Chondrocyte (in vitro differentiated cells): ENCODE measurements at regions not wholly inside any gene's neighbourhood (a gene's known extent, or its start where the extent isn't known, plus 50 kb on each side); places are given as distances from the start of the nearest gene placed in this dataset.
"Not testable (repeated sequence)": the region's sequence is repeated elsewhere in the genome, so short reads cannot be mapped to it uniquely, and the experiment has no call there.

Experiments used
- DNase-seq: peaks from one replicate; pipeline ENCODE4 v3.0.0; 2021; ENCODE audit warnings: mixed read lengths, low spot score
- H3K27ac Mint-ChIP-seq: one replicate; pipeline ENCODE4 v1.8.0; 2021; ENCODE audit warnings: mild to moderate bottlenecking, moderate library complexity, mixed read lengths; ENCODE audit not compliant: unreplicated experiment
- H3K27me3 Mint-ChIP-seq: 2 replicates; pipeline ENCODE4 v1.8.0; 2021; ENCODE audit warnings: low read depth, mixed read lengths
- H3K36me3 Mint-ChIP-seq: 2 replicates; pipeline ENCODE4 v1.8.0; 2021; ENCODE audit warnings: low read depth, mixed read lengths
- H3K4me1 Mint-ChIP-seq: 2 replicates; pipeline ENCODE4 v1.8.0; 2021; ENCODE audit warnings: low read depth, mild to moderate bottlenecking, mixed read lengths
- H3K4me3 Mint-ChIP-seq: one replicate; pipeline ENCODE4 v1.8.0; 2021; ENCODE audit warnings: mild to moderate bottlenecking, moderate library complexity, mixed read lengths; ENCODE audit not compliant: unreplicated experiment
- H3K9me3 Mint-ChIP-seq: 2 replicates; pipeline ENCODE4 v1.8.0; 2021; ENCODE audit warnings: low read depth, mixed read lengths
- TF ChIP-seq, protein P1 (sequence below): fragments of 200-600 bp; sonication (generic); IDR thresholded peaks from 2 replicates; pipeline ENCODE4 v1.5.0; 2021; ENCODE audit warnings: antibody characterized with exemption, mild to moderate bottlenecking, moderate library complexity

DNA sequence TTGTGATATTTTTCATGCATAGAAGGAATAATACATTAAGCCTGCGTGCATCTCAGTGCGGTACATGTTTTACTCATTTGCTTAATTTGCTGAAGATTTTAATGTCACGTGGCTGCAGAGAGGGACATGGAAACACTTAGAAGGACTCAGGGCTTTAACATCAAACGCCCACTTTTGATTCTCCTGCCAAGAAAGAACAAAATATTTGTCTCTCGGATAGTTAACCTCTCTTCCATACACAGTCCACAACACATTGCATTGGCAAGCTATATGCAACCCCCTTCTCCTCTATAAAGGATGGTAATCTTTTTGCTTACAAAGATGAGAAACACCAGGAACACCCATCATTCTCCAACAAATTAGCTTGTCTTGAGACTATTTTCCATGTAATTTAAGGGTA, 148.0 kb upstream of the NRP1 start:
- Mint-ChIP-seq H3K9me3 (no peaks in the 10 kb centered on the region), H3K4me1 (peaks cover 39% of the 10 kb centered on the region), H3K27me3 (no peaks in the 10 kb centered on the region), H3K36me3 (no peaks in the 10 kb centered on the region), H3K4me3 (no peak overlapping the region), H3K27ac (no peak overlapping the region)
- TF ChIP-seq, protein P1, sequence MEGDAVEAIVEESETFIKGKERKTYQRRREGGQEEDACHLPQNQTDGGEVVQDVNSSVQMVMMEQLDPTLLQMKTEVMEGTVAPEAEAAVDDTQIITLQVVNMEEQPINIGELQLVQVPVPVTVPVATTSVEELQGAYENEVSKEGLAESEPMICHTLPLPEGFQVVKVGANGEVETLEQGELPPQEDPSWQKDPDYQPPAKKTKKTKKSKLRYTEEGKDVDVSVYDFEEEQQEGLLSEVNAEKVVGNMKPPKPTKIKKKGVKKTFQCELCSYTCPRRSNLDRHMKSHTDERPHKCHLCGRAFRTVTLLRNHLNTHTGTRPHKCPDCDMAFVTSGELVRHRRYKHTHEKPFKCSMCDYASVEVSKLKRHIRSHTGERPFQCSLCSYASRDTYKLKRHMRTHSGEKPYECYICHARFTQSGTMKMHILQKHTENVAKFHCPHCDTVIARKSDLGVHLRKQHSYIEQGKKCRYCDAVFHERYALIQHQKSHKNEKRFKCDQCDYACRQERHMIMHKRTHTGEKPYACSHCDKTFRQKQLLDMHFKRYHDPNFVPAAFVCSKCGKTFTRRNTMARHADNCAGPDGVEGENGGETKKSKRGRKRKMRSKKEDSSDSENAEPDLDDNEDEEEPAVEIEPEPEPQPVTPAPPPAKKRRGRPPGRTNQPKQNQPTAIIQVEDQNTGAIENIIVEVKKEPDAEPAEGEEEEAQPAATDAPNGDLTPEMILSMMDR, result no peak
- DNase-seq, result no peak

DNA sequence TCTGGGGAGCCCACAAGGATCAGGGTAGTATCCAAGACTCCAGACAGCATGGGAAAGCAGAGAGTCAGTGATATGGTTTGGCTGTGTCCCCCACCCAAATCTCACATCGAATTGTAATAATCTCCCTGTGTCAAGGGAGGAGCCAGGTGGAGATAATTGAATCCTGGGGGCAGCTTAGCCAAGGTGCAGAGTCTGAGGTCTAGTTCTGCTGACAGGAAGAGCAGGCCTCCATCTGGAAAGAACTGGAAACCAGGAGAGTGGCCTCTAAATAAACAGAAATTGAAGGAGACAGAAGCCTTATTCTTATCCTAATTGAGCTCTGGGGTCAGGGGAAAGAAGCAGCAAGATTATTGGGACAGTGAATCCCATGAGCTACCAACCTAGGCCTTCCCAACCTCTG, 146.7 kb upstream of the NRP1 start:
- Mint-ChIP-seq H3K9me3 (no peaks in the 10 kb centered on the region), H3K27me3 (no peaks in the 10 kb centered on the region), H3K27ac (no peak overlapping the region), H3K4me1 (peaks cover 32% of the 10 kb centered on the region), H3K36me3 (no peaks in the 10 kb centered on the region), H3K4me3 (no peak overlapping the region)
- TF ChIP-seq, protein P1, result no peak
- DNase-seq, result no peak

DNA sequence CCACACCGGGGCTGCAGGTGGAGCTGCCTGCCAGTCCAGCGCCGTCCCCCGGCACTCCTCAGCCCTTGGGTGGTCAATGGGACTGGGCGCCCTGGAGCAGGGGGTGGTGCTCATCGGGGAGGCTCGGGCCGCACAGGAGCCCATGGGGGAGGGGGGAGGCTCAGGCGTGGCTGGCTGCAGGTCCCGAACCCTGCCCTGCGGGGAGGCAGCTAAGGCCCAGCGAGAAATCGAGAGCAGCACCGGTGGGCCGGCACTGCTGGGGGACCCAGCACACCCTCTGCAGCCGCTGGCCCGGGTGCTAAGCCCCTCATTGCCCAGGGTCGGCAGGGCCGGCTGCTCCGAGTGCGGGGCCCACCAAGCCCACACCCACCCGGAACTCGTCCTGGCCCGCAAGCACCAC, 145.9 kb upstream of the NRP1 start:
- H3K4me1 Mint-ChIP-seq, result peaks cover 30% of the 10 kb centered on the region
- DNase-seq, result peak; percentile 87
- not testable (repeated sequence) for H3K27ac Mint-ChIP-seq, H3K27me3 Mint-ChIP-seq, H3K36me3 Mint-ChIP-seq, H3K9me3 Mint-ChIP-seq, H3K4me3 Mint-ChIP-seq

DNA sequence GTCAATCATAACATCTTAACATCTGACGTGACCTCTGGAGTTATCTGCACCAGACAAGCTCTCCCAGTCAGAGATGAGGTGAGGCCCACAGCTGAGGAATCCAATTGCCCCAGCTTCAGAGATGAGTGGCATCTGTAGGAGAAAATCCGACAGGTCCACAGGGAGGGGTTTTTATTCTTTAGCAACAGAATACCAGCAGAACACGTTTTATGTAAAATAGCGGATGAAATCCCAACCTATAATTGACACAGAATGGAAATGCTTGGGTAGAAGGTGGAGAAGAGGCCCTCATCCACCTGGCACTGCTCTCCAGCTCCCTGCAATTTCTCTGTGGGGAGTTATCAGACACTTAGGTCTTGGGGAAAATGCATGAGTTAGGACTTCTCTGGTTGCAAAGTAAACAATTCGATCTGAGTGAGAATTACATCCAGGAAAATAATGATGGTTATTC, 144.2 kb upstream of the NRP1 start:
- H3K4me1 Mint-ChIP-seq, result peaks cover 14% of the 10 kb centered on the region
- no peaks in the 10 kb centered on the region for H3K27me3 Mint-ChIP-seq
- H3K9me3 Mint-ChIP-seq, result no peaks in the 10 kb centered on the region
- no peak overlapping the region for H3K27ac Mint-ChIP-seq
- TF ChIP-seq, protein P1, result no peak
- DNase-seq, result no peak
- no peak overlapping the region for H3K4me3 Mint-ChIP-seq
- no peaks in the 10 kb centered on the region for H3K36me3 Mint-ChIP-seq

DNA sequence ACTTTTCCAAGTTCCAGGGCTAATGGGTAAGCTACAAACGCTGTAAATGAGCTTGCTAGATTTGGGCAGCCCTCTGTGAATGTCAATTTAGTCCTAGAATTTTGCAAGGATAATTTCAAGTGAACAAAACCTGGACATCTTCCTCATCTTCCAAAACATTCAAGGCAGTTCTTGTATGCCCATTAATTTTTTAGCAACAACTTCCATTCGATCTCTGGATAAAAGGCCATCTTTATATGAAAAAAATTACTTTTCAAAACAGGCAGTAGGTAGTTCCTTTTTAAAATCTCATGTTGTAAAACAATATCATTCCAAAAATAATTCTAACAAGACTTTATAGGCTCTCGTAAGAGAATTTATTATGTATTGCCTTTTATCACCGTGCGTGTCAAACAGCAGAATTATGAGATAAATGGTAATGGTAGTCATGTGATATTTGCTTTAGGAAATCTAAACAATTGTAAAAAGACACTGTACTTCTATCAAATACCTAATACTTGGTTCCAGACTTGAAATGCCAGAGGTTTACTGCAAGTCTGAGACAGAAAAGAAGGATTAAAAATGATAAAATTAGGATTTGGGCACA, 143.7 kb upstream of the NRP1 start:
- H3K4me3 Mint-ChIP-seq, result no peak overlapping the region
- TF ChIP-seq, protein P1, result no peak
- no peaks in the 10 kb centered on the region for H3K36me3 Mint-ChIP-seq
- DNase-seq, result no peak
- H3K9me3 Mint-ChIP-seq, result no peaks in the 10 kb centered on the region
- no peak overlapping the region for H3K27ac Mint-ChIP-seq
- peaks cover 9% of the 10 kb centered on the region for H3K4me1 Mint-ChIP-seq
- no peaks in the 10 kb centered on the region for H3K27me3 Mint-ChIP-seq
